ENCODE measurements at regions not wholly inside any gene's neighbourhood (a gene's known extent, or its start where the extent isn't known, plus 50 kb on each side); places are given as distances from the start of the nearest gene placed in this dataset.

GRCh38 chr9:99425923-99426842, 204.1 kb downstream of the SEC61B start:
- TF ChIP-seq EZH2 (IDR thresholded peaks at IDR 0.05; ENCODE audit: insufficient read depth, poor library complexity, severe bottlenecking) (no peak), EZH2phosphoT487 (IDR thresholded peaks at IDR 0.05; ENCODE audit: insufficient read depth, low read depth) (no peak)
